Fibroblast of skin of left quadriceps (primary cell): ENCODE measurements at regions not wholly inside any gene's neighbourhood (a gene's known extent, or its start where the extent isn't known, plus 50 kb on each side); places are given as distances from the start of the nearest gene placed in this dataset.

Experiments
- DNase-seq, 2 experiments: peaks; one replicate each; pipeline ENCODE4 v3.0.0-alpha.2; 2013; ENCODE audit warnings: low read depth in 2 of 2

DNA sequence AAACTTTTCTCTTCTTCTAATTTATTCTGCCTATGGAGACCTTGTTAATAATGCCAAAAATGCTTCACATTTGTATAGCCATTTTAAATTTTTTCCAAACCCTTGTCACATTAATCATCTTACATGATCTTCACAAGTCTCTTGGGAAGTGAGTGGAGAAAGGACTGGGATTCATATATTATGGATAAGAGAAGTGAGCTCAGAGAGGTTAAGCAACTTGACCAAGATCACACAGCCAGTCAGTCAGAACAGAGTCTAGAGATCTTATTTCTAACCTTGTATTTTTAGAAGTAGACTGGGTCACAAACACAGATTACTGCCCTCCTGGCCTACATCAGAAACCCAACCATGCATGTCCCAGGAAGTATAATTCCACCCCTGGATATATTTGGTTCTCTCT lies 218.0 kb upstream of the ADRA1B start:
- no peak for DNase-seq

GRCh38 chr5:159700016-159700415 lies 216.3 kb upstream of the ADRA1B start:
- no peak for DNase-seq

- DNase-seq: no peak
Observed at GRCh38 chr5:159702301-159702700, 214.0 kb upstream of the ADRA1B start.

DNA sequence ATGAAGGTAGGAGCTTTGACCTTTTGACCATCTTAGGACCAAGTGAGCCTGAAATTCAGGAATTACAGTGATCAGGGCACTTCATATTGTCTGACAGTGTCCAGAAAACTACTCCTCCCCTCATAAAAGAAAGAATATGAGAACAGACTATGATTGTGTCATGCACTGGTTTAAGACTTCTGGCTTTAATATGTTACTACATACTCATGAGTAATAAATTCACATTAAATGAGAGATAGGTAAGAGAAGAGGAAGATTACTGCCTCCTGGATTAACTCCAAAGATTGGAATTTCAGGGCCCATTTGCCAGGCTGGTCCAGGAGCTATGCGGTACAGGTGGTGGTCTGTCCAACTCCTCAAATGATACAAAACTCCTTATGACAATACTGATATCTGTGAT lies 213.5 kb upstream of the ADRA1B start:
- DNase-seq: no peak

DNA sequence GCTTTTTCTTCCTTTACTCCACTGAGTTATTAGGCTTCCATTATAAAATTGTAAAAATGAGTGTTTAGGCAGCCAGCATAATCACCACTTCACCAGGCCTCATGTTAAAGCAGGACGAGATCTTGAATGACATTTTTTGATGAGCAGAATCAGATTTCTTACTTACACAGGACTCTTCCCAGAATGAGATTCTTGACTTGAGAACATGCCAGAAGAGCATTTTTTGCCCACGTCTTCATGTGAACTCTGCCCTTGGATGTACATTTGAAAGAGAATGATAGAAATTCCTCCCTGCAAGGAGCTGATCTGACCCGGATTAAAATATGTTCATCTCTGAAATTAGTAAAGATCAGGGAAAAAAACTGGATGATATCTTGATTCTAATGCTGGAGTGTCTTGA lies 212.1 kb upstream of the ADRA1B start:
- DNase-seq: peak in 1 of 2 experiments; percentile 6

- DNase-seq: no peak
Observed at GRCh38 chr5:159705948-159706347, 210.3 kb upstream of the ADRA1B start.

GRCh38 chr5:159708090-159708489 lies 208.2 kb upstream of the ADRA1B start:
- no peak for DNase-seq

DNA sequence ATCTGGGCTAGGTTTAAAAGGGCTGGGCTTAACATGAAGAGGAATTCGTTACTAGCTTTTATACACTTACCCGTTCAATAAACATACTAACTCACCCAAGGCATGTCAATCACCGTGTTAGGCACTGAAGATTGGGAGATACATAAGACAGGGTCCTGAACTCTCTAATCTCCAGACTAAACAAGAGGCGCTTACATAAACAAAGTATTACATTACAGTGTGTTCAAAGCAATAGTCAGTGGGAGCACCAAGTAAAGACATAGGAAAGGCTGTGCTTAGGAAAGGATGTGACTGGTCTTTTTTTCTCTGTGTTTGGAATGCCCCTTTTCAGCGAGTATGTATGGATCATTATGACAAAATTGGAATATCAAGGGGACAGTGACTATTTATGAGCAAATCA lies 203.6 kb upstream of the ADRA1B start:
- no peak for DNase-seq

DNA sequence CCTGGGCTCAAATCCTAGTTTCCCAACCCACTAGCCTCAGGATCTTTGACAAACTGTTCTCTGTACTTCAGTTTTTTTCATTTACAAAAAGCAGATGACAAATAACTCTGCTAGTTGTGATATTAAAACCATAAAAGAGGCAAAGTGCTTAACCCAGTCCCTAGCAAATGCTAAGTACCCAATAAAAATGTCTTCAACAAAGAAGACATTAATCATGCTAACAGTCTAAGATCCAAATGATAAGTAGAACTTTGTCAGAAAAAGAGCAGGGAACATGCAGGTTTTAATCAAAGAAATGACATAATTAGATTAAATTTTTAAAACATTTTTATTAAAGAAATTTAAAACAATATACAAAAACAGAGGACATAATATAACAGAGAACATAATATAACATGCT lies 203.0 kb upstream of the ADRA1B start:
- DNase-seq: no peak

- DNase-seq: no peak
Observed at GRCh38 chr5:159713773-159714172, 202.5 kb upstream of the ADRA1B start.

GRCh38 chr5:159725475-159725874 lies 190.8 kb upstream of the ADRA1B start:
- DNase-seq: no peak

- DNase-seq: no peak
Observed at GRCh38 chr5:159727167-159727566, 189.1 kb upstream of the ADRA1B start.

DNA sequence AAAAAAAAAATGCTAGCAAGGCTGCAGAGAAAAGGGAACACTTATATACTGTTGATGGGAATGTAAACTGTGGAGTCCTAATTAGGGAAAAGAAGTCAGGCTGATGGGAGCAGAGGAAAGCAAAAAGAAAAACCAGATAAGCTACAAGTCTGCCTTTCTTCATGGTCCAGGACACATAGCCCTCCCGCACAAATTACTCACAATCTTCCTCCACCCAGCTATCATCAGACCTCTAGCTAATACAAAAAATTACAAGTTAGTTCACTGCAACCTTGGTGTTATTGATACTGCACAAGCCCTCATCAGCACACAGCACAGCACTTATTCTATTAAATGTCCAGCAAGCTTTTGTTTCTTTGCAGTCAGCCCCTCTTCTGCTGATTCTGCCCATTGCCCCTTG lies 186.0 kb upstream of the ADRA1B start:
- DNase-seq: no peak

- DNase-seq: no peak
Observed at GRCh38 chr5:159732220-159732619, 184.1 kb upstream of the ADRA1B start.

DNA sequence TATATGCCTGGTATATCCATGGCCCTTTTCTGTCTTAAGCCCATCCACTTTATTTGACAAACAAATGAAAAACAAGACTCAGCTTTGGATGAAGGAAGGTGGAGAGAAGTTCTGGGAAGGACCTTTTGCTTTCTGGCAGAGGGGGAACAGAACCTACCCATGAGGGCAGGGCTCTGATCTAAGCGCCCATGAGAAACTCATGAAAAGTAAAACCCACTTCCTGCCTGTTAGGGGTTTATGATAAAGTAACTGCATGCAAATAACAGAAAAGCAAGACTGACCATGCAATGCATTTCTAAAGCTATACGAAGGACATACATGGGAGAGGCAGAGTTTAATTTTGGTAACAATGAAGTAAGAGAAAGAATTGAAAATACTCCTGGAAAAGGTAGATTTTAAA lies 181.9 kb upstream of the ADRA1B start:
- no peak for DNase-seq

- no peak for DNase-seq
Observed at GRCh38 chr5:159735036-159735435, 181.2 kb upstream of the ADRA1B start.

GRCh38 chr5:159735749-159736660 lies 180.3 kb upstream of the ADRA1B start:
- DNase-seq: no peak

DNA sequence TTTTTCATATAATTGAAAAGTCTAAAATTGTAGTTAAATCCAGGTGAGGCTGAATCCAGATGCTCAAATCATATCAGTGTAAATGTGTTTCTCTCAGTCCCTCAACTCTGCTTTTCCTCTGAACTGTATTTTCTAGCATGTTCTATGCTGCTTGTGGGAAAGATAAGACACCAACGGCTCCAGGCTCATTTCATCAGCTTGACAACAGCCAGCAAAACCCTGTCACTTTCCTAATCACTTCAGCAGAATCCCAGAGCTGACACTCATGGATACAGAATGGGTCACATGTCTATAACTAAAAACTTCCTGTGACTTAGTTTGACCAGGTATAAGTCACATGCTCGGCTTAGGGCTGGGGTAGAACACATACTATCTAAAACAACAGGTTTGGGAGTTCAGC lies 179.4 kb upstream of the ADRA1B start:
- DNase-seq: no peak

DNA sequence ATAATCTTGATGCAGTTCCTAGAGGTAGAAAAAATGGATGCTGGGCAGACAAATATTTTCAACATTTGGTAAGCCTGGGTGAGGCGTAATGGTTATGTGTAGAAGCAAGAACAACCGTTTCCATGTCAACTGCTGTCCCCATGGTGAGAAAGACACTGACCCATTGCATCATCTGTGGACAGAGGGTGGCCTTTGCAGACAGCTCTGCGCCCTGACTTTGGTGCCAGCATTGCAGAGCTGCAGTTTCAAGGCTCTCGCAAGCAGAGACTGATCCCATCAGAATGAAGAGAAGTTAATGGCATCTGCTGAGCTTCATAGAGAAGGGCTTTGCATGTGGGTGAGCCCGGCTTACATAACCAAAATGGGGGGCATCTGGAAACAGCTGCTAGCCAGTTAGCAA lies 179.0 kb upstream of the ADRA1B start:
- no peak for DNase-seq

- no peak for DNase-seq
Observed at GRCh38 chr5:159741829-159742322, 174.4 kb upstream of the ADRA1B start.

- no peak for DNase-seq
Observed at GRCh38 chr5:159743234-159743633, 173.0 kb upstream of the ADRA1B start.

GRCh38 chr5:159746707-159747106 lies 169.6 kb upstream of the ADRA1B start:
- no peak for DNase-seq

GRCh38 chr5:159749146-159749545 lies 167.1 kb upstream of the ADRA1B start:
- DNase-seq: no peak

DNA sequence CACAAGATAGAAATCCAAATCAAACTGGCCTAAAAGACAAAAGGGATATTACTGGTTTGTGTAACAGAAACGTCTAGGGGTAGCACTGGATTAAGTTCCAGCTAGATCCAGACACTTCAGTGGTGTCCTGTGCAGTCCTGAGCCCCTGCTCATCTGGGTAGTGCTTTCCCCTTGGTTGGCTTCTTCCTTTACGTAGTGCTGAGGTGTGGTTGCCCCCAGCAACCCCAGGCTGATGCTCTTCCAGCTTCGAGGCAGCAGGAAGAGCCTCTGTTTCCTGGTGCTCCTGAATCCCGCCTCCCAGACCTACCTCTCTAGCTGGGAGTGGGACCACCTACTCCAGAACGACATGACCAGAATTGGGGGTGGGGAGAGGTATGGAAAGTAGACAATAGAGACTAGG lies 166.1 kb upstream of the ADRA1B start:
- DNase-seq: no peak
